ENCODE measurements at regions not wholly inside any gene's neighbourhood (a gene's known extent, or its start where the extent isn't known, plus 50 kb on each side); places are given as distances from the start of the nearest gene placed in this dataset.

GRCh38 chr13:104006625-104007075 lies 940.4 kb upstream of the SLC10A2 start:
- TF ChIP-seq CTCF (IDR thresholded peaks at IDR 0.05) (no peak), POLR2A (IDR thresholded peaks at IDR 0.05) (no peak)

Measured in right lobe of liver (tissue), 4 donors.